ENCODE measurements at regions not wholly inside any gene's neighbourhood (a gene's known extent, or its start where the extent isn't known, plus 50 kb on each side); places are given as distances from the start of the nearest gene placed in this dataset.

DNA sequence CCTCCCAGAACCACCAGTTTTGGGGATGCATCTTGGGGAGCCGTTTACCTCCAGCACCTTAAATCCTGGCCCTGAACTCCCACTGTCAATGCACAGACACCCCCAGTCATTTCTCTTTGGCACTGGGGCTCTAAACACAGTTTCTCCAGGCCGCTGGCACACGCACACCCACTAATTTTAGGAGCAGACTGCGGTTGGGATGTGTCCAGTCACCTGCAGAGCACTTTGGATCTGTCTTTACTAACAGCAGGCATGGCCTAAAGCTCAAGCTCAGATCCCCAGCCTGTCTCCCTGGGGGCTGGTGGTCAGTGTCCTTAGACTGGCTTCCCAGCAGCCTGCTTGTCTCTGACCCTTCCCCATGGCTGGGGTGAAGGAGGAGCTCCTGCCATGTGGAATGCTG lies 49.9 kb downstream of the SYNE3 start:
- Histone ChIP-seq H2AFZ (ENCODE audit: insufficient read depth, low read length, poor library complexity) (no peak overlapping the region), H3K79me2 (ENCODE audit: control insufficient read depth, insufficient read depth, low read length, poor library complexity) (no peaks in the 10 kb centered on the region), H3K36me3 (ENCODE audit: control insufficient read depth in 1 of 2, insufficient read depth in 2 of 2, low read length in 2 of 2) (no peaks in the 10 kb centered on the region), H3K9me3 (ENCODE audit: insufficient read depth, low read depth, low read length) (no peaks in the 10 kb centered on the region), H2BK5ac (ENCODE audit: low read depth, low read length, poor library complexity) (no peak overlapping the region), H2BK120ac (ENCODE audit: insufficient read depth, low read length, poor library complexity) (no peak overlapping the region), H3K4me3 (ENCODE audit: low read depth, low read length) (no peak overlapping the region), H3K4ac (ENCODE audit: low read depth, low read length) (no peak overlapping the region), H3K4me1 (ENCODE audit: control insufficient read depth in 1 of 2, insufficient read depth in 2 of 2, low read length in 2 of 2) (peaks cover 7 to 14% of the 10 kb centered on the region in 2 experiments), H3K23ac (ENCODE audit: low read length) (no peak overlapping the region), H3K4me2 (ENCODE audit: low read length) (no peak overlapping the region), H2BK12ac (ENCODE audit: low read length) (no peak overlapping the region), H3K27ac (ENCODE audit: low read depth, low read length) (no peak overlapping the region), H3K9ac (ENCODE audit: low read length) (no peak overlapping the region), H3K79me1 (ENCODE audit: low read length) (no peaks in the 10 kb centered on the region), H2AK5ac (ENCODE audit: low read length) (no peak overlapping the region), H3K27me3 (ENCODE audit: insufficient read depth, low read length) (no peaks in the 10 kb centered on the region), H4K91ac (ENCODE audit: low read depth, low read length) (no peak overlapping the region), H4K12ac (ENCODE audit: low read depth, low read length) (no peak overlapping the region), H4K8ac (ENCODE audit: low read depth, low read length) (no peak overlapping the region), H3K14ac (ENCODE audit: low read length) (no peak overlapping the region), H3K18ac (ENCODE audit: low read length) (no peak overlapping the region)
- WGBS (ENCODE audit: extremely low coverage, insufficient coverage, insufficient read length): no CpG with 5 or more reads among the region's 4 CpGs
- DNase-seq: no peak

DNA sequence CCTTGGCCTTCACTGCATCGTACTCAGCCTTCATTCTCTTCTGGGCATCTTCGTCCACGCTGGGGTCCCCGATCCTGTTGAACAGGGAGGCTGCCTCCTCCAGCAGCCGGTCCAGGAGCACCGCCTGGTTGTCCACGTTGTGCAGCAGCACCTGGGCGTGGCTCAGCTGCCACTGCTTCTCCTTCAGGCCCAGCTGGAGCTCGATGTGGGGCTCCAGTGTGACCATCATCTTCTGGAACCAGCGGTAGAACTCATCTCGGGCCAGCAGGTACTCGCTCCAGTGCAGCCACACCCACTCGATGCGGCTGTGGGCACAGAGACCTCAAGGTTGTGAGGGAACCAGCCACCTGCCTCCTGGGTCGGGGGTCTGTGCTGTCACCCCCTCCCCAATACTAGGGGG lies 50.5 kb downstream of the SYNE3 start:
- H4K12ac ChIP-seq (ENCODE audit: low read depth, low read length): no peak overlapping the region
- no peak overlapping the region for H3K23ac ChIP-seq (ENCODE audit: low read length)
- H3K4me3 ChIP-seq (ENCODE audit: low read depth, low read length): no peak overlapping the region
- no peak overlapping the region for H4K8ac ChIP-seq (ENCODE audit: low read depth, low read length)
- H3K27me3 ChIP-seq (ENCODE audit: insufficient read depth, low read length): no peaks in the 10 kb centered on the region
- H3K36me3 ChIP-seq (ENCODE audit: control insufficient read depth in 1 of 2, insufficient read depth in 2 of 2, low read length in 2 of 2): no peaks in the 10 kb centered on the region
- H2AFZ ChIP-seq (ENCODE audit: insufficient read depth, low read length, poor library complexity): no peak overlapping the region
- no peak overlapping the region for H3K4ac ChIP-seq (ENCODE audit: low read depth, low read length)
- H3K79me2 ChIP-seq (ENCODE audit: control insufficient read depth, insufficient read depth, low read length, poor library complexity): no peaks in the 10 kb centered on the region
- H3K18ac ChIP-seq (ENCODE audit: low read length): no peak overlapping the region
- H3K4me1 ChIP-seq (ENCODE audit: control insufficient read depth in 1 of 2, insufficient read depth in 2 of 2, low read length in 2 of 2): peaks cover 4 to 11% of the 10 kb centered on the region in 2 experiments
- no peak overlapping the region for H3K9ac ChIP-seq (ENCODE audit: low read length)
- H3K79me1 ChIP-seq (ENCODE audit: low read length): no peaks in the 10 kb centered on the region
- H2BK5ac ChIP-seq (ENCODE audit: low read depth, low read length, poor library complexity): no peak overlapping the region
- H3K9me3 ChIP-seq (ENCODE audit: insufficient read depth, low read depth, low read length): no peaks in the 10 kb centered on the region
- H2AK5ac ChIP-seq (ENCODE audit: low read length): no peak overlapping the region
- no peak for DNase-seq
- no peak overlapping the region for H4K91ac ChIP-seq (ENCODE audit: low read depth, low read length)
- no peak overlapping the region for H2BK12ac ChIP-seq (ENCODE audit: low read length)
- no peak overlapping the region for H3K14ac ChIP-seq (ENCODE audit: low read length)
- H3K27ac ChIP-seq (ENCODE audit: low read depth, low read length): no peak overlapping the region
- no CpG with 5 or more reads among the region's 15 CpGs for WGBS (ENCODE audit: extremely low coverage, insufficient coverage, insufficient read length)
- no peak overlapping the region for H2BK120ac ChIP-seq (ENCODE audit: insufficient read depth, low read length, poor library complexity)
- no peak overlapping the region for H3K4me2 ChIP-seq (ENCODE audit: low read length)

DNA sequence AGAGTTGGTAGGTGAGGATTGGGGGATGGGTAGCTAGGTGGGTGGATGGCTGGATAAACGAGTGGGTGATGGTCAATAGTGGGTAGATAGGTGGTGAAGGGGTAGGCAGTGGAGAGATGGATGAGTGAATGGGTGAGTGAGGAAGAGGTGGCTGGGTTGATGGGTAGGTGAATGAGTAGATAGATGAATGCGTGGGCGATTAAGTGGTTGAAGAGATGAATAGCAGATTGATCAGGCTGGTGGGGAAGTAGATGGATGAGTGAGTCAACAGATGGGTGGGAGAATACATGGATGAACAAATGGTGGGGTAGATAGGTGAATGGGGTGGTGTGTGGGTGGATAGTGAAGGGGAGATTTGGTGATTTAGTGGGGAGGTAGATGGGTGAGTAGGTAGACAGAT lies 51.1 kb downstream of the SYNE3 start:
- WGBS (ENCODE audit: extremely low coverage, insufficient coverage, insufficient read length): 100% methylated on average over 3 of the region's 3 CpGs
- Histone ChIP-seq H3K79me1 (ENCODE audit: low read length) (no peaks in the 10 kb centered on the region), H3K36me3 (ENCODE audit: control insufficient read depth in 1 of 2, insufficient read depth in 2 of 2, low read length in 2 of 2) (no peaks in the 10 kb centered on the region), H3K9ac (ENCODE audit: low read length) (no peak overlapping the region), H3K79me2 (ENCODE audit: control insufficient read depth, insufficient read depth, low read length, poor library complexity) (no peaks in the 10 kb centered on the region), H3K4ac (ENCODE audit: low read depth, low read length) (no peak overlapping the region), H3K27ac (ENCODE audit: low read depth, low read length) (no peak overlapping the region), H3K23ac (ENCODE audit: low read length) (no peak overlapping the region), H2BK5ac (ENCODE audit: low read depth, low read length, poor library complexity) (no peak overlapping the region), H3K27me3 (ENCODE audit: insufficient read depth, low read length) (no peaks in the 10 kb centered on the region), H4K8ac (ENCODE audit: low read depth, low read length) (no peak overlapping the region), H3K4me2 (ENCODE audit: low read length) (no peak overlapping the region), H2BK120ac (ENCODE audit: insufficient read depth, low read length, poor library complexity) (no peak overlapping the region), H4K91ac (ENCODE audit: low read depth, low read length) (no peak overlapping the region), H2AFZ (ENCODE audit: insufficient read depth, low read length, poor library complexity) (no peak overlapping the region), H2BK12ac (ENCODE audit: low read length) (no peak overlapping the region), H2AK5ac (ENCODE audit: low read length) (no peak overlapping the region), H3K4me1 (ENCODE audit: control insufficient read depth in 1 of 2, insufficient read depth in 2 of 2, low read length in 2 of 2) (peaks cover 4 to 11% of the 10 kb centered on the region in 2 experiments), H3K4me3 (ENCODE audit: low read depth, low read length) (no peak overlapping the region), H3K14ac (ENCODE audit: low read length) (no peak overlapping the region), H4K12ac (ENCODE audit: low read depth, low read length) (no peak overlapping the region), H3K9me3 (ENCODE audit: insufficient read depth, low read depth, low read length) (no peaks in the 10 kb centered on the region), H3K18ac (ENCODE audit: low read length) (no peak overlapping the region)
- no peak for DNase-seq

DNA sequence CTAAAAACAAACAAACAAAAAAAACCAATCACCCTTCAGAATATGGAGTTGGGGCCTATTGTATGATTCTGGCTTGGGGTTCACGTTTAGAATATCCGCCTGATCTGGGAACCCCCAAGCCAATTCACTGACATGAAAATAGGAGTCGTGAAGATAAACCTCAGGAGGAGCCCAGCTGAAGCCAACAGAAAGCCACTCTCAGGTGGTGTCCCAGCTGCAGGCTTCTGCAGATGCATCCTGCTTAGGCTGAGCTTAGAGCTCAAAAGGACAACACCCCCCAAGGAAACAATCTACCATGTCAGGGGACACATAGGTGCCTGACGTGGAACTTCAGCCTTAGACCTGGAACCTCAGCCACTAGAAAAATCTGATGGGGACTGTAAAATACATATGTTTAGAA lies 51.9 kb downstream of the SYNE3 start:
- Histone ChIP-seq H2BK120ac (ENCODE audit: insufficient read depth, low read length, poor library complexity) (no peak overlapping the region), H3K23ac (ENCODE audit: low read length) (no peak overlapping the region), H3K4me2 (ENCODE audit: low read length) (no peak overlapping the region), H3K9ac (ENCODE audit: low read length) (no peak overlapping the region), H3K27me3 (ENCODE audit: insufficient read depth, low read length) (no peaks in the 10 kb centered on the region), H2BK12ac (ENCODE audit: low read length) (no peak overlapping the region), H2AFZ (ENCODE audit: insufficient read depth, low read length, poor library complexity) (no peak overlapping the region), H4K12ac (ENCODE audit: low read depth, low read length) (no peak overlapping the region), H4K91ac (ENCODE audit: low read depth, low read length) (no peak overlapping the region), H3K4ac (ENCODE audit: low read depth, low read length) (no peak overlapping the region), H2AK5ac (ENCODE audit: low read length) (no peak overlapping the region), H3K18ac (ENCODE audit: low read length) (no peak overlapping the region), H3K27ac (ENCODE audit: low read depth, low read length) (no peak overlapping the region), H3K4me1 (ENCODE audit: control insufficient read depth in 1 of 2, insufficient read depth in 2 of 2, low read length in 2 of 2) (peaks cover 4 to 11% of the 10 kb centered on the region in 2 experiments), H3K14ac (ENCODE audit: low read length) (no peak overlapping the region), H3K4me3 (ENCODE audit: low read depth, low read length) (no peak overlapping the region), H2BK5ac (ENCODE audit: low read depth, low read length, poor library complexity) (no peak overlapping the region), H3K79me1 (ENCODE audit: low read length) (no peaks in the 10 kb centered on the region), H3K36me3 (ENCODE audit: control insufficient read depth in 1 of 2, insufficient read depth in 2 of 2, low read length in 2 of 2) (no peaks in the 10 kb centered on the region), H3K9me3 (ENCODE audit: insufficient read depth, low read depth, low read length) (no peaks in the 10 kb centered on the region), H4K8ac (ENCODE audit: low read depth, low read length) (no peak overlapping the region), H3K79me2 (ENCODE audit: control insufficient read depth, insufficient read depth, low read length, poor library complexity) (no peaks in the 10 kb centered on the region)
- no CpG with 5 or more reads among the region's 4 CpGs for WGBS (ENCODE audit: extremely low coverage, insufficient coverage, insufficient read length)
- DNase-seq: no peak

Data from trophoblast cell (in vitro differentiated cells and primary cell).